ENCODE measurements at regions not wholly inside any gene's neighbourhood (a gene's known extent, or its start where the extent isn't known, plus 50 kb on each side); places are given as distances from the start of the nearest gene placed in this dataset.

DNA sequence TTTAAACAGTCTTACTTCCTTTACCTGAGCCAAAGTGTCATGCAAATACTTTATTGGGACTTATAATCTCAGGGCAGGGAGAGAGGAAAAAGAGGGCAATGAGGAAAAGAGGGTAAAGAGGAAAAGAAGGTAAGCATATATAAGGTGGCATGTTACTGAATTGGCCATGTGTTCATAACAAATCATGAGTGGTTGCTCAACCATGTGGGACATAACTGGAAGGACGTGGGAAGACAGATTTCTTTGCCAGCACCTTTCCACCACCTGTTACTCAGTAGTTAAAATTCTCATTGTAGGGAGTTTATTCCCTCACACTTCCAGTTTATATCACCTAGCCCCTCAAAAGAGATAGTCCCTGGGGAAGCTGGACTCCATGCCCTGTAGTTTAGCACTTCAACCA is 54.7 kb upstream of the TPRG1 start:
- DNase-seq (ENCODE audit: low spot score) = no peak

DNA sequence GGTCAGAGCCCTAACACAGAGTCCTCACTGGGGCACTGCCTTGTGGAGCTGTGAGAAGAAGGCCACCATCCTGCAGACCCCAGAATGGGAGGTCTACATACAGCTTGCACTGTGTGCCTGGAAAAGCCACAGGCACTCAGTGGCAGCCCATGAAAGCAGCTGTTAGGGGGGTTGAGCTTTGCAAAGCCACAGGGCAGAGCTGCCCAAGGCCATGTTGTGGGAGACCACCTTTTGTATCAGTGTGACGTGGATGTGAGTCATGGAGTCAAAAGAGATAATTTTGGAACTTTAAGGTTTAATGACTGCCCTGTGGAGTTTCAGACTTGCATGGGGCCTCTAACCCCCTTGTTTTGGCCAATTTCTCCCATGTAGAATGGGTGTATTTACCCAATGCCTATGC is 52.9 kb upstream of the TPRG1 start:
- no peak for DNase-seq (ENCODE audit: low spot score)

DNA sequence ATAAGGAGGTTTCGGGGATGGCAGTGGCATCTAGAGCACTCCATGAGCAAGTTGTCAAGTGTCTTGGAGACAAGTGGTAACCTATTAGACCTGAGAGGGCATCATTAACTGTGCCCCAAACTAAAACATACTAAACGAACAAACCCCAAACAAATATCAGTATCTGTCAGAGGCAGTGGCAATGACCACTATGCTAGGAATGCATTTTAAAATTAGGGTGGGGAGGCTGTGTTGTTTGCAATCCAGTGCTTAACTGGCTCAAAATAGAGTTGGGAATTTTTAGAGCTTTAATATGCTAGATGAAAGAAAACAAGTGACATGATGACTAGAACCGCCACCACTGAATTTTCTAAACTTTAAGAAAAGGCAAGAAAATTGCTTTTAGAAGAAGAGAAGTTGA is 51.8 kb upstream of the TPRG1 start:
- no peak for DNase-seq (ENCODE audit: low spot score)

DNA sequence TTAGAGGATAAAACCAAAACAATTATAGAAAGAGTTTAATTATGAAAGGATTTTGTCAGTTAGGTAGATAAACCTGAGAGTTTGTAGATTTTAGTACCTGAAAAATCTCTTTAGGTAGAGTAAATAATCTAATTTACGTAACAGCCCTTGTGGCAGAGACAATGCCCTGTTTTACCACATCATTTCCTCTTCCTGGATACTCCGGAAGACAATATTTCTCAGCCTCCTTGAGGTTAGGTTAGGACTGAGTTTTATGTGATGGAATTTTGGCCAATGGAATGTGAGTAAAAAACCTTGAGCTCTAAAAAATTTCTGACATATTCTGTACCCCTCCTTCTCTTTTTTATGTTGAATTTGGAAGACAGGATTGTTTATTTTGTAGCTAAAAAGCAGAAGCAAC is 50.7 kb upstream of the TPRG1 start:
- DNase-seq (ENCODE audit: low spot score) = no peak

Data from D341Med (cell line).